HEK293 (cell line): ENCODE measurements at regions not wholly inside any gene's neighbourhood (a gene's known extent, or its start where the extent isn't known, plus 50 kb on each side); places are given as distances from the start of the nearest gene placed in this dataset.

Source experiments
- TCF7L2 ChIP-seq: IDR thresholded peaks from 2 replicates; pipeline ENCODE4 v1.6.1; 2011; ENCODE audit warnings: low read depth, mild to moderate bottlenecking, inconsistent platforms, low read length, moderate library complexity, borderline replicate concordance
- ZNF140 ChIP-seq: fragments of 450-650 bp; formaldehyde crosslinking; IDR thresholded peaks from 2 replicates; pipeline ENCODE4 v1.5.1; 2016; ENCODE audit warnings: missing biosample characterization, missing genetic modification characterization
- ZNF175 ChIP-seq: fragments of 450-650 bp; formaldehyde crosslinking; IDR thresholded peaks from 2 replicates; pipeline ENCODE4 v1.5.1; 2016; ENCODE audit warnings: missing biosample characterization, missing genetic modification characterization
- ZNF19 ChIP-seq: fragments of 450-650 bp; formaldehyde crosslinking; IDR thresholded peaks from 2 replicates; pipeline ENCODE4; 2016; ENCODE audit warnings: missing biosample characterization, missing genetic modification characterization, low read depth
- ZNF274 ChIP-seq, 2 experiments: fragments of 200-500 bp in 1 of 2; fragments of 450-650 bp in 1 of 2; sonication (Bioruptor generic) in 1 of 2; formaldehyde crosslinking in 1 of 2; IDR thresholded peaks; 2 replicates each; pipeline versions ENCODE4 v1.5.1 to v1.6.1; 2014 to 2016; ENCODE audit warnings: borderline replicate concordance in 1 of 2, inconsistent platforms in 1 of 2, low read length in 1 of 2, missing biosample characterization in 1 of 2, missing genetic modification characterization in 1 of 2
- ZNF335 ChIP-seq: fragments of 450-650 bp; formaldehyde crosslinking; conservative IDR thresholded peaks from 2 replicates; pipeline ENCODE4 v1.5.1; 2016; ENCODE audit warnings: missing biosample characterization, missing genetic modification characterization
- ZNF350 ChIP-seq: fragments of 450-650 bp; formaldehyde crosslinking; IDR thresholded peaks from 2 replicates; pipeline ENCODE4 v1.5.0; 2017; ENCODE audit warnings: missing biosample characterization, mild to moderate bottlenecking, missing genetic modification characterization
- TF ChIP-seq, protein P1 (sequence below): fragments of 450-650 bp; formaldehyde crosslinking; IDR thresholded peaks from 2 replicates; pipeline ENCODE4 v1.5.1; 2016; ENCODE audit warnings: missing biosample characterization, missing genetic modification characterization

GRCh38 chr2:183408562-183408961, 284.3 kb downstream of the NUP35 start:
- no peak for TF ChIP-seq ZNF19 (tag by site-specific recombination)
- TF ChIP-seq, protein P1, sequence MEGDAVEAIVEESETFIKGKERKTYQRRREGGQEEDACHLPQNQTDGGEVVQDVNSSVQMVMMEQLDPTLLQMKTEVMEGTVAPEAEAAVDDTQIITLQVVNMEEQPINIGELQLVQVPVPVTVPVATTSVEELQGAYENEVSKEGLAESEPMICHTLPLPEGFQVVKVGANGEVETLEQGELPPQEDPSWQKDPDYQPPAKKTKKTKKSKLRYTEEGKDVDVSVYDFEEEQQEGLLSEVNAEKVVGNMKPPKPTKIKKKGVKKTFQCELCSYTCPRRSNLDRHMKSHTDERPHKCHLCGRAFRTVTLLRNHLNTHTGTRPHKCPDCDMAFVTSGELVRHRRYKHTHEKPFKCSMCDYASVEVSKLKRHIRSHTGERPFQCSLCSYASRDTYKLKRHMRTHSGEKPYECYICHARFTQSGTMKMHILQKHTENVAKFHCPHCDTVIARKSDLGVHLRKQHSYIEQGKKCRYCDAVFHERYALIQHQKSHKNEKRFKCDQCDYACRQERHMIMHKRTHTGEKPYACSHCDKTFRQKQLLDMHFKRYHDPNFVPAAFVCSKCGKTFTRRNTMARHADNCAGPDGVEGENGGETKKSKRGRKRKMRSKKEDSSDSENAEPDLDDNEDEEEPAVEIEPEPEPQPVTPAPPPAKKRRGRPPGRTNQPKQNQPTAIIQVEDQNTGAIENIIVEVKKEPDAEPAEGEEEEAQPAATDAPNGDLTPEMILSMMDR (tag by site-specific recombination): no peak
- TF ChIP-seq ZNF335 (tag by site-specific recombination): no peak
- no peak for TF ChIP-seq ZNF350 (tag by site-specific recombination)
- TF ChIP-seq ZNF175 (tag by site-specific recombination): no peak
- no peak for TF ChIP-seq ZNF140 (tag by site-specific recombination)
- no peak for TF ChIP-seq ZNF274 (IDR thresholded peaks at IDR 0.05; ENCODE audit: low read length)
- no peak for TF ChIP-seq ZNF274 (tag by site-specific recombination; IDR thresholded peaks at IDR 0.05; ENCODE audit: borderline replicate concordance)
- TF ChIP-seq TCF7L2: no peak
